ENCODE measurements at regions not wholly inside any gene's neighbourhood (a gene's known extent, or its start where the extent isn't known, plus 50 kb on each side); places are given as distances from the start of the nearest gene placed in this dataset.

GRCh38 chr9:14985419-14985818, 75.2 kb upstream of the FREM1 start:
- no peak overlapping the region for H3K4me2 ChIP-seq (ENCODE audit: low read length)
- no peak for TF ChIP-seq CTCF (IDR thresholded peaks at IDR 0.05; ENCODE audit: insufficient read depth, low read depth, low read length)
- TF ChIP-seq EZH2 (IDR thresholded peaks at IDR 0.05; ENCODE audit: insufficient read depth, low read length) = no peak
- Mint-ChIP-seq H3K27me3 (ENCODE audit: low read depth, unreplicated experiment) (no peaks in the 10 kb centered on the region), H3K4me3 (ENCODE audit: unreplicated experiment) (no peak overlapping the region), H3K27ac (ENCODE audit: unreplicated experiment) (no peak overlapping the region), H3K4me1 (ENCODE audit: low read depth, unreplicated experiment) (no peaks in the 10 kb centered on the region), H3K9me3 (ENCODE audit: unreplicated experiment) (no peaks in the 10 kb centered on the region), H3K36me3 (ENCODE audit: low read depth, unreplicated experiment) (no peaks in the 10 kb centered on the region)
- H3K27ac ChIP-seq (ENCODE audit: low read depth, low read length) = no peak overlapping the region
- no peaks in the 10 kb centered on the region for H4K20me1 ChIP-seq (ENCODE audit: insufficient read depth, low read length)
- no peaks in the 10 kb centered on the region for H3K36me3 ChIP-seq (ENCODE audit: insufficient read depth, low read length)
- H3K79me2 ChIP-seq (ENCODE audit: insufficient read depth, low read length) = no peaks in the 10 kb centered on the region
- H3K27me3 ChIP-seq (ENCODE audit: insufficient read depth, low read length) = no peaks in the 10 kb centered on the region
- DNase-seq (ENCODE audit: low read depth) (no peak), FAIRE-seq (no peak)
- no peak overlapping the region for H2AFZ ChIP-seq (ENCODE audit: low read depth, low read length)
- no peak overlapping the region for H3K4me3 ChIP-seq (ENCODE audit: insufficient read depth, low read depth, low read length)
- no peaks in the 10 kb centered on the region for H3K4me1 ChIP-seq (ENCODE audit: insufficient read depth, low read length)
- H3K9me3 ChIP-seq (ENCODE audit: insufficient read depth, low read depth, low read length) = no peaks in the 10 kb centered on the region
- H3K9ac ChIP-seq (ENCODE audit: low read length) = no peak overlapping the region

DNA sequence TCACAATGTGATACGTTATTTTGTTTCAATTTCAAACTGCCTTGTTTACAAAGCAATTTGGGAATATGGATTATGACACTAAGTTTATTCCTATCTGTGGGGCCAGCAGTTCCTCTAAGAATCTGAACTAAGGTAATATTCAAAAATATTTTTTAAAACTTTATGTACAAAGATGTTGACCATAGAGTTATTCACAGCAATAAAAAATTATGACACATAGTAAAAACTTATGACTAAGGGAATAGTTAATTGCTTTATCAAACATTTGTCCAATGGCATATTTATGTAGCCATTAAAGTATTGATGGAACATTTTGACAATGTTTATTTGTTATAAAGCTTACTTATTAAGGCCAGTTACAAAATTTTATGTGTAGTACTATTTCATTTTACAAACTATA, 73.4 kb upstream of the FREM1 start:
- no peaks in the 10 kb centered on the region for H3K27me3 ChIP-seq (ENCODE audit: insufficient read depth, low read length)
- H3K4me2 ChIP-seq (ENCODE audit: low read length) = no peak overlapping the region
- no peaks in the 10 kb centered on the region for H3K27me3 Mint-ChIP-seq (ENCODE audit: low read depth, unreplicated experiment)
- DNase-seq (ENCODE audit: low read depth) = no peak
- no peaks in the 10 kb centered on the region for H3K36me3 Mint-ChIP-seq (ENCODE audit: low read depth, unreplicated experiment)
- H3K36me3 ChIP-seq (ENCODE audit: insufficient read depth, low read length) = no peaks in the 10 kb centered on the region
- H3K4me3 Mint-ChIP-seq (ENCODE audit: unreplicated experiment) = no peak overlapping the region
- no peak for FAIRE-seq
- no peak overlapping the region for H3K9ac ChIP-seq (ENCODE audit: low read length)
- no peaks in the 10 kb centered on the region for H3K9me3 ChIP-seq (ENCODE audit: insufficient read depth, low read depth, low read length)
- no peak overlapping the region for H2AFZ ChIP-seq (ENCODE audit: low read depth, low read length)
- TF ChIP-seq EZH2 (IDR thresholded peaks at IDR 0.05; ENCODE audit: insufficient read depth, low read length) (no peak), CTCF (IDR thresholded peaks at IDR 0.05; ENCODE audit: insufficient read depth, low read depth, low read length) (no peak)
- H4K20me1 ChIP-seq (ENCODE audit: insufficient read depth, low read length) = no peaks in the 10 kb centered on the region
- H3K27ac Mint-ChIP-seq (ENCODE audit: unreplicated experiment) = no peak overlapping the region
- no peaks in the 10 kb centered on the region for H3K4me1 ChIP-seq (ENCODE audit: insufficient read depth, low read length)
- no peak overlapping the region for H3K4me3 ChIP-seq (ENCODE audit: insufficient read depth, low read depth, low read length)
- H3K79me2 ChIP-seq (ENCODE audit: insufficient read depth, low read length) = no peaks in the 10 kb centered on the region
- H3K4me1 Mint-ChIP-seq (ENCODE audit: low read depth, unreplicated experiment) = no peaks in the 10 kb centered on the region
- H3K9me3 Mint-ChIP-seq (ENCODE audit: unreplicated experiment) = no peaks in the 10 kb centered on the region
- H3K27ac ChIP-seq (ENCODE audit: low read depth, low read length) = no peak overlapping the region

GRCh38 chr9:14981291-14981950, 71.2 kb upstream of the FREM1 start:
- H3K4me2 ChIP-seq (ENCODE audit: low read length) = no peak overlapping the region
- Mint-ChIP-seq H3K27me3 (ENCODE audit: low read depth, unreplicated experiment) (no peaks in the 10 kb centered on the region), H3K4me1 (ENCODE audit: low read depth, unreplicated experiment) (no peaks in the 10 kb centered on the region), H3K27ac (ENCODE audit: unreplicated experiment) (no peak overlapping the region), H3K4me3 (ENCODE audit: unreplicated experiment) (no peak overlapping the region), H3K36me3 (ENCODE audit: low read depth, unreplicated experiment) (no peaks in the 10 kb centered on the region), H3K9me3 (ENCODE audit: unreplicated experiment) (no peaks in the 10 kb centered on the region)
- H3K36me3 ChIP-seq (ENCODE audit: insufficient read depth, low read length) = no peaks in the 10 kb centered on the region
- TF ChIP-seq EZH2 (IDR thresholded peaks at IDR 0.05; ENCODE audit: insufficient read depth, low read length) (no peak), CTCF (IDR thresholded peaks at IDR 0.05; ENCODE audit: insufficient read depth, low read depth, low read length) (no peak)
- H3K9me3 ChIP-seq (ENCODE audit: insufficient read depth, low read depth, low read length) = no peaks in the 10 kb centered on the region
- no peaks in the 10 kb centered on the region for H3K79me2 ChIP-seq (ENCODE audit: insufficient read depth, low read length)
- FAIRE-seq = no peak
- no peaks in the 10 kb centered on the region for H3K27me3 ChIP-seq (ENCODE audit: insufficient read depth, low read length)
- H3K4me1 ChIP-seq (ENCODE audit: insufficient read depth, low read length) = no peaks in the 10 kb centered on the region
- H3K27ac ChIP-seq (ENCODE audit: low read depth, low read length) = no peak overlapping the region
- H3K9ac ChIP-seq (ENCODE audit: low read length) = no peak overlapping the region
- no peaks in the 10 kb centered on the region for H4K20me1 ChIP-seq (ENCODE audit: insufficient read depth, low read length)
- H2AFZ ChIP-seq (ENCODE audit: low read depth, low read length) = no peak overlapping the region
- no peak for DNase-seq (ENCODE audit: low read depth)
- H3K4me3 ChIP-seq (ENCODE audit: insufficient read depth, low read depth, low read length) = no peak overlapping the region
